Fibroblast of the aortic adventitia (primary cell): ENCODE measurements at regions not wholly inside any gene's neighbourhood (a gene's known extent, or its start where the extent isn't known, plus 50 kb on each side); places are given as distances from the start of the nearest gene placed in this dataset.

Source experiments
- DNase-seq: peaks from one replicate; pipeline ENCODE4 v3.0.0-alpha.2; 2010; ENCODE audit warnings: low read depth
- H3K4me3 ChIP-seq: 2 replicates; pipeline ENCODE4 v1.5.1; 2011; ENCODE audit warnings: low read depth, mild to moderate bottlenecking, control low read depth, low read length, moderate library complexity
- TF ChIP-seq, protein P1 (sequence below): IDR thresholded peaks from 2 replicates; pipeline ENCODE4 v1.5.1; 2011; ENCODE audit warnings: mild to moderate bottlenecking, low read length, control low read depth, inconsistent platforms; ENCODE audit not compliant: insufficient read depth

DNA sequence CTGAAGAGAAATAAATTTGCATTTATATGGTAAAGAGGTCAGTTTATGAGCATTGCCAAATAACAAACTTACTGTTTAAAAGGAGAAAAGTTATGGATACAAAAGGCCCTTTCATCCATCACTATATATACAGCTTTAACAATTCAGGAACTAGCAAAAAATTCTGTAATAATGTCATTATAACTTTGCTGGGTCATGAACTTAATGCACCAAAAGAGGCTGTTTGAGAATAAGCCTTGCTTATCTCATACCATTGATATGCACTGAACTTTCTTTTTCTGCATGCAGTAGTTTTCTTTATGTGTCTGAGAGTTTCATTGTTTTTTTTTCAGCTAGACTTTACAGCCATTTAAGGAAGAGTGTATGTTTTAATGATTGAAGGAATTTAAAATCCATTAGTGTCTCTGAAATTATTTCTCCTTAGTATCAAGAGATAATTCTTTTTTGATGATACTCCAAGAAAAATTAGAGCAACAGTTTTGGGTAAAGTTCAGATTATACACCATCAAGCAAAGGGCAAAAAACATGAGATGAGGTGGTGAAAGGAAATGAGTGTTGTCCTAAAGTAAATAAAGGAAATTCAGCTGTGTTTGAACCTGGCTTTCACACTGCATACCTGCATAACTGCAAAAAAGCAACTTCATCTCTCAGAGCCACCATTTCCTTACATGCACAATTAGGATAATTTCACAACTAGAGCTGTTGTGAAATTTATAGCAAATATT lies 188.2 kb upstream of the ANO3 start:
- H3K4me3 ChIP-seq: no peak overlapping the region
- no peak for DNase-seq
- TF ChIP-seq, protein P1, sequence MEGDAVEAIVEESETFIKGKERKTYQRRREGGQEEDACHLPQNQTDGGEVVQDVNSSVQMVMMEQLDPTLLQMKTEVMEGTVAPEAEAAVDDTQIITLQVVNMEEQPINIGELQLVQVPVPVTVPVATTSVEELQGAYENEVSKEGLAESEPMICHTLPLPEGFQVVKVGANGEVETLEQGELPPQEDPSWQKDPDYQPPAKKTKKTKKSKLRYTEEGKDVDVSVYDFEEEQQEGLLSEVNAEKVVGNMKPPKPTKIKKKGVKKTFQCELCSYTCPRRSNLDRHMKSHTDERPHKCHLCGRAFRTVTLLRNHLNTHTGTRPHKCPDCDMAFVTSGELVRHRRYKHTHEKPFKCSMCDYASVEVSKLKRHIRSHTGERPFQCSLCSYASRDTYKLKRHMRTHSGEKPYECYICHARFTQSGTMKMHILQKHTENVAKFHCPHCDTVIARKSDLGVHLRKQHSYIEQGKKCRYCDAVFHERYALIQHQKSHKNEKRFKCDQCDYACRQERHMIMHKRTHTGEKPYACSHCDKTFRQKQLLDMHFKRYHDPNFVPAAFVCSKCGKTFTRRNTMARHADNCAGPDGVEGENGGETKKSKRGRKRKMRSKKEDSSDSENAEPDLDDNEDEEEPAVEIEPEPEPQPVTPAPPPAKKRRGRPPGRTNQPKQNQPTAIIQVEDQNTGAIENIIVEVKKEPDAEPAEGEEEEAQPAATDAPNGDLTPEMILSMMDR: no peak

DNA sequence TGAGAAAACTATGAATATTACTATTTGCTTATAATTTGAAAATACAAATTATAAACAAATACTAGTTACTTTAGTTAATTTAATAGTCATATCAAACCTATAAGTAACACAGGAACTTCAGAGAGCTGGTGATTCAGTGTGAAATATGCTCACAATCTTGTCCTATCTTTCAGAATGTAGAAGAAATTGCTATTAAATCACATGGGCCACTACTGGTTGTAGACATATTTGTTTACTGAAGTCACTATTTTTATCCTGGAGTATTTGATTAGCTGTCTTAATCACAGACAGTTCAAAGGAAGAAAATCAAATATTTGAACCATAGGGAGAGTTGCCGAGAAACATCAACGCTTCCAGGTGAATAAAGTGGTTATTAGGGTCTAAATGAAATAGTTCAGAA lies 187.6 kb upstream of the ANO3 start:
- TF ChIP-seq, protein P1: no peak
- no peak for DNase-seq
- H3K4me3 ChIP-seq: no peak overlapping the region

DNA sequence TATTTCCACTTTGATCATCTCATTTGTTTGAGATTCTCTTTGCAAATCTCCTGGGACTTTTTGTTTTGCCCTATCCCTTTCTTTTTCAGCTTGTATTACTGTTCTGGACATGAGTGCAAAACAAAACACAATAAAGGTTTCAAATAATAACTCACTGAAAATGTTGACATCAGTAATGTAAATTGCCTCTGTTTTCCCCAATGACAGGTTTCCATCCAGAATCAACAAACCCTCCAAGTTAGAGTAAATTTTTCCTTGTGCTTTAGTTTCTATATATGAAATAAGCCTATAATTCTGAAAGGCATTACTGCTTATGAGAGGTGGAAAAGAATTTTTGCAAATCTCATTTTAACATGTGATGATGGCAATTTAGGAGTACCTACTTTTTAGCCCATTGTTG lies 187.0 kb upstream of the ANO3 start:
- DNase-seq: no peak
- TF ChIP-seq, protein P1: no peak
- H3K4me3 ChIP-seq: no peak overlapping the region

DNA sequence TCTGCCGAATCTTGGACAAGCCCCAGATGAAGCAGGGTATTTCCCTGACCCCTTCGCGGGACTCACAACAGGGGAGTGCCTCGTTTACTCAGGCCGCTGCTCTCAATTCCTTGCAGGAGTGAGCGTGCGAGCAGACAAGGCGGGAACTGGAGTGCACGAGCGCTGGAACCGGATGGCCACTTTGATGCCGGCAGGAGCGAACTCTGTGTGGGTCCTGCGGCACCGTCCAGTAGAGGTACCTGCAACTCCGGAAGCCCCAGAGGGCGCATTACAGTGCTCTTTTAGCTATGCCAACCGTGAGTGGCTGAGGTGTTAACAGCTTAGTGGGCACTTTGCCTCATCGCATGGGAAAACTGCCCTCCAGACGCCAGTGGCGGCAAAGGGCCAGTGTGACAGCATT lies 182.3 kb upstream of the ANO3 start:
- no peak overlapping the region for H3K4me3 ChIP-seq
- DNase-seq: no peak
- TF ChIP-seq, protein P1: no peak

DNA sequence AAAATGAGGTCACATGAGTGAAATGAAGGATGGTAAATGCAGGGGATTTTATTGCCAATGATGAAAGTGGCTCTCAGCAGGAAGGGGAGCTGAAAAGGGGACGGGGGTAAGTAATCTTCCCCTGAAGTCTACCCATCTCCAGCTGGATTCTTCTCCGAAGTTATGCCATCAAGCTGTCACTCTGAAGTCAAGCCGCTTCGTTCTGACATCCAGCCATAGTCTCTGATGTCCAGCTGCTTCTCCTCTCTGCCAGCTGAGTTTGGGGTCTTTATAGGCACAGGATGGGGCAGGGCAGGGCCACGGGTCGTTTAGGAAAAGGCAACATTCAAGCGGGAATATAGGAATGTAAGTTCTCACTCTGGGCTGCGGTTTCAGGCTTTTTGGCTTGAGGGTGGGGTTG lies 181.9 kb upstream of the ANO3 start:
- no peak overlapping the region for H3K4me3 ChIP-seq
- TF ChIP-seq, protein P1: no peak
- DNase-seq: no peak

DNA sequence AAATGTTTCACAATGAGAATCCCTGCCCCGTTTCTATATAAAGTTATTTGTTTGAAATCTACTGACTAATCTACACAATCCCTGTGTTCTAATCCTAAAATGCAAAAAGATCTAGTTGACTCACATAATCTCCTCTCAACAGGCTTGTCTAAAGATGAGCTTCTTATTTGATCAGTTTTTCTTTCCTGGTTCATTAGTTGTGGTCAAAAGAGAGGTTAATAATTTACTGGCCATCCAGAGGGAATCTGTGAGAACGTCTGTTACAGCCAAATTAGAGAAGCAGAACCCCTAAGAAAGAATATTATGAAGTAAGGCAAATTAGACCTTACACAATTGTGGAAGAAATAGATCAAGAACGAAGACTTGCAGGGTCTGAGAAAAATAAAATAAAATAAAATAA lies 173.7 kb upstream of the ANO3 start:
- no peak overlapping the region for H3K4me3 ChIP-seq
- no peak for DNase-seq
- TF ChIP-seq, protein P1: no peak

DNA sequence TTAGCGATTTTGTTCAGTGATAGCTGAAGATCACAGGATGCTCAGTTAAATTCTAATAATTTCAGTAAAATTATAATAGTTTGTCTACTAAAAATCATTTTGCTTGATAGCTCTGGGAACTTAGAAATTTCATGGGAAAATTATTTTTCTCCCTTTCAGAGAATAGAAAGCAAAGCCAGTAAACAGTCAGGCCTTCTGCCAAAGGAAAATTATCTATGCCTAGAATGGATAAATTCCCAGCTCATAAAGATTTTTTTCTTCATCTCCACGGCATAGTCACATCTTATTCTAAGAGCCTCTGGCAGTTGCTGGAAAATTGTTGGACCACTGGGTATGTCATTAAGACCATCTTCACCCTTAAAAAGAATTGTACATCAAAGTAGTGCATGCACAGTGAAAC lies 169.6 kb upstream of the ANO3 start:
- DNase-seq: no peak
- no peak overlapping the region for H3K4me3 ChIP-seq
- TF ChIP-seq, protein P1: no peak
